CD4-positive, alpha-beta T cell (primary cell): ENCODE measurements at regions not wholly inside any gene's neighbourhood (a gene's known extent, or its start where the extent isn't known, plus 50 kb on each side); places are given as distances from the start of the nearest gene placed in this dataset.

Experiments
- ATAC-seq: fragments of 200-7000 bp; cut with Tn5 transposase; one replicate; pipeline ENCODE4 v1.10.0; 2022; ENCODE audit warnings: mild to moderate bottlenecking; ENCODE audit not compliant: poor library complexity
- CTCF ChIA-PET: fragments of 350-600 bp; sonication (Branson Sonifier 250); formaldehyde crosslinking; loops from one replicate; lab custom pipeline; 2021; ENCODE audit warnings: antibody characterized with exemption, inconsistent platforms; lab: Charles Lee
- POLR2A ChIA-PET: fragments of 350-600 bp; sonication (Branson Sonifier 250); formaldehyde crosslinking; loops from one replicate; lab custom pipeline; 2021; ENCODE audit warnings: antibody characterized with exemption, inconsistent platforms; lab: Charles Lee
- DNase-seq, 14 experiments: peaks; one replicate each; pipeline ENCODE4 v3.0.0-alpha.2; 2013 to 2020; ENCODE audit warnings: mixed read lengths in 2 of 14
- H3K27ac ChIP-seq, 2 donors: one replicate each; pipeline versions ENCODE4 v1.5.1 to v1.7.0; 2013; ENCODE audit warnings: low read length in 2 of 2, low read depth in 1 of 2, mild to moderate bottlenecking in 1 of 2
- H3K27me3 ChIP-seq, 2 experiments: 1 replicate in 1 of 2; 2 replicates in 1 of 2; pipeline versions ENCODE4 v1.6.1 to v1.7.0; 2013; ENCODE audit warnings: low read length in 2 of 2, control low read depth in 1 of 2, mild to moderate bottlenecking in 1 of 2, moderate library complexity in 1 of 2; ENCODE audit not compliant: insufficient read depth in 2 of 2, control insufficient read depth in 1 of 2
- H3K36me3 ChIP-seq: one replicate; pipeline ENCODE4 v1.6.1; 2013; ENCODE audit warnings: low read length, control low read depth; ENCODE audit not compliant: insufficient read depth
- H3K4me1 ChIP-seq: one replicate; pipeline ENCODE4 v1.6.1; 2013; ENCODE audit warnings: low read length, control low read depth; ENCODE audit not compliant: insufficient read depth
- H3K4me3 ChIP-seq: one replicate; pipeline ENCODE4 v1.5.1; 2013; ENCODE audit warnings: mild to moderate bottlenecking, low read length, moderate library complexity
- H3K9me3 ChIP-seq, 2 experiments: 1 replicate in 1 of 2; 2 replicates in 1 of 2; pipeline versions ENCODE4 v1.6.1 to v1.7.0; 2013; ENCODE audit warnings: low read length in 2 of 2, mild to moderate bottlenecking in 2 of 2, control low read depth in 1 of 2, moderate library complexity in 1 of 2; ENCODE audit not compliant: control insufficient read depth in 1 of 2, insufficient read depth in 1 of 2
- H3K27ac Mint-ChIP-seq: one replicate; pipeline ENCODE4 v1.8.0; 2020; ENCODE audit warnings: mixed read lengths
- H3K27me3 Mint-ChIP-seq: one replicate; pipeline ENCODE4 v1.8.0; 2021; ENCODE audit warnings: mixed read lengths
- H3K36me3 Mint-ChIP-seq: one replicate; pipeline ENCODE4 v1.8.0; 2021; ENCODE audit warnings: low read depth, mixed read lengths
- H3K4me1 Mint-ChIP-seq: one replicate; pipeline ENCODE4 v1.8.0; 2021; ENCODE audit warnings: low read depth, mixed read lengths
- H3K4me3 Mint-ChIP-seq: one replicate; pipeline ENCODE4 v1.8.0; 2020; ENCODE audit warnings: mild to moderate bottlenecking, mixed read lengths
- H3K9me3 Mint-ChIP-seq: one replicate; pipeline ENCODE4 v1.8.0; 2020; ENCODE audit warnings: mixed read lengths
- CTCF ChIP-seq: fragments of 200-600 bp; IDR thresholded peaks from one replicate; pipeline ENCODE4 v1.8.0; 2022; ENCODE audit warnings: antibody characterized with exemption, mild to moderate bottlenecking
- intact Hi-C, 2 experiments: fragments of 100-400 bp; cut with DNase I in 1 of 2; cut with micrococcal nuclease in 1 of 2; formaldehyde crosslinking; loops; one replicate each; pipeline versions ENCODE4 v1.15.1 to v1.9.0; 2023 to 2025; cut with DNase I, micrococcal nuclease

- Mint-ChIP-seq H3K4me1 (no peaks in the 10 kb centered on the region), H3K9me3 (no peaks in the 10 kb centered on the region), H3K4me3 (no peak overlapping the region), H3K27me3 (peaks cover 38% of the 10 kb centered on the region), H3K36me3 (no peaks in the 10 kb centered on the region), H3K27ac (no peak overlapping the region)
- ChIA-PET CTCF (no interaction called here), POLR2A (no interaction called here)
- Histone ChIP-seq H3K4me3 (no peak overlapping the region), H3K27ac (no peak overlapping the region), H3K36me3 (no peaks in the 10 kb centered on the region), H3K4me1 (no peaks in the 10 kb centered on the region), H3K27me3 (peaks cover 6 to 9% of the 10 kb centered on the region in 2 experiments), H3K9me3 (peaks cover 0 to 9% of the 10 kb centered on the region in 2 experiments)
- DNase-seq (no peak), ATAC-seq (no peak)
- TF ChIP-seq CTCF: no peak
- intact Hi-C loops: no loop called here
Observed at GRCh38 chr17:79531191-79532095, 79.4 kb downstream of the RBFOX3 start.

- no peaks in the 10 kb centered on the region for H3K36me3 Mint-ChIP-seq
- ATAC-seq (no peak), DNase-seq (no peak)
- POLR2A ChIA-PET: no interaction called here
- peaks cover 11 to 12% of the 10 kb centered on the region in 2 experiments for H3K27me3 ChIP-seq
- H3K27ac ChIP-seq: no peak overlapping the region
- no peak overlapping the region for H3K4me3 ChIP-seq
- intact Hi-C loops: no loop called here
- no peaks in the 10 kb centered on the region for H3K4me1 Mint-ChIP-seq
- no peaks in the 10 kb centered on the region for H3K9me3 Mint-ChIP-seq
- CTCF ChIA-PET: no interaction called here
- H3K4me1 ChIP-seq: no peaks in the 10 kb centered on the region
- TF ChIP-seq CTCF: no peak
- H3K27ac Mint-ChIP-seq: no peak overlapping the region
- H3K9me3 ChIP-seq: peaks cover 0 to 9% of the 10 kb centered on the region in 2 experiments
- H3K27me3 Mint-ChIP-seq: peaks cover 44% of the 10 kb centered on the region
- H3K36me3 ChIP-seq: no peaks in the 10 kb centered on the region
- no peak overlapping the region for H3K4me3 Mint-ChIP-seq
Observed at GRCh38 chr17:79530361-79531105, 80.3 kb downstream of the RBFOX3 start.

GRCh38 chr17:79529661-79530081, 81.2 kb downstream of the RBFOX3 start:
- H3K36me3 ChIP-seq: no peaks in the 10 kb centered on the region
- Mint-ChIP-seq H3K4me1 (no peaks in the 10 kb centered on the region), H3K9me3 (no peaks in the 10 kb centered on the region), H3K27ac (no peak overlapping the region), H3K27me3 (peaks cover 47% of the 10 kb centered on the region), H3K4me3 (no peak overlapping the region), H3K36me3 (no peaks in the 10 kb centered on the region)
- no peak for TF ChIP-seq CTCF
- H3K4me1 ChIP-seq: no peaks in the 10 kb centered on the region
- POLR2A ChIA-PET: no interaction called here
- DNase-seq (no peak), ATAC-seq (no peak)
- CTCF ChIA-PET: no interaction called here
- no peak overlapping the region for H3K27ac ChIP-seq
- intact Hi-C loops: no loop called here
- H3K9me3 ChIP-seq: peaks cover 0 to 9% of the 10 kb centered on the region in 2 experiments
- H3K4me3 ChIP-seq: no peak overlapping the region
- peaks cover 11 to 16% of the 10 kb centered on the region in 2 experiments for H3K27me3 ChIP-seq
